ENCODE measurements at regions not wholly inside any gene's neighbourhood (a gene's known extent, or its start where the extent isn't known, plus 50 kb on each side); places are given as distances from the start of the nearest gene placed in this dataset.
"Not testable (repeated sequence)": the region's sequence is repeated elsewhere in the genome, so short reads cannot be mapped to it uniquely, and the experiment has no call there.

DNA sequence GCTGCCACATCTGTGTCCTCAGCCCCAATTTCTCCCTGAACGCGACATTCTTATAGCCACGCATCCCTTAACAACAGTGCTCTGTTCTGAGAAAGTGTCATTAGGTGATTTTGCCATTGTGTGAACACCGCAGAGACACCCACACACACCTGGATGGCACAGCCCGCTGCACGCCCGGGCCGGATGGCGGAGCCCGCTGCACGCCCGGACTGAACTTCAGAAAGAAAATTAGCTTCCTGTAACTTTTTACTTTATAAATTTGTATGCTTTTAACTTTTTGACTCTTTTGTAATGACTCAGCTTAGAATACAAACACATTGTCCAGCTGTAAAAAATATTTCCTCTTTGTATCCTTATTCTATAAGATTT lies 567.0 kb upstream of the B3GAT1 start:
- not testable (repeated sequence) for H3K36me3 Mint-ChIP-seq (ENCODE audit: low read depth); H3K4me1 Mint-ChIP-seq (ENCODE audit: low read depth); H3K27ac Mint-ChIP-seq; H3K9me3 Mint-ChIP-seq; DNase-seq; H3K4me3 Mint-ChIP-seq
- H3K27me3 Mint-ChIP-seq, result peaks cover 19% of the 10 kb centered on the region

GRCh38 chr11:134978388-134979088 lies 566.5 kb upstream of the B3GAT1 start:
- no peaks in the 10 kb centered on the region for H3K9me3 Mint-ChIP-seq
- no peaks in the 10 kb centered on the region for H3K36me3 Mint-ChIP-seq (ENCODE audit: low read depth)
- H3K27ac Mint-ChIP-seq, result no peak overlapping the region
- no peak for DNase-seq
- H3K4me3 Mint-ChIP-seq, result no peak overlapping the region
- peaks cover 15% of the 10 kb centered on the region for H3K27me3 Mint-ChIP-seq
- H3K4me1 Mint-ChIP-seq (ENCODE audit: low read depth), result no peaks in the 10 kb centered on the region

DNA sequence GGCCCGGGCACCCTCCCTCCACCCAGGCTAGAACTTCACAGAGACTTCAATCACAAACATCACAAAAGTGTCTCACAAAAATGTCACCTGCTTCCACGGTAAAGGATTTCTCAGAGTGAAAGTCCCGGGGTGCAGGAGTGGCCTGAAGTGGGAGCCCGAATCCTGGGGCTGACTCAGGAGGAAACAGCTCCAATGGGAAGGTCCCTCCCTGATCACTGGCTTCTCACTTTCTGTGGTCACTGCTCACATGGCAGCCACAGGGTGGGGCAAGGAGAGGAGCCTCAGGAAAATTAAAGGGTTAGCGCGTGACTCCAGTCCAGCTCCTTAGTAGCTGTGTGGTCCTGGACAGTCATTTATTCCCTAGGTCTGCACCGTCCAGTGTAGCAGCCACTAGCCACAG lies 564.5 kb upstream of the B3GAT1 start:
- Mint-ChIP-seq H3K36me3 (ENCODE audit: low read depth) (no peaks in the 10 kb centered on the region), H3K4me3 (no peak overlapping the region), H3K27ac (no peak overlapping the region), H3K9me3 (no peaks in the 10 kb centered on the region), H3K27me3 (peaks cover 8% of the 10 kb centered on the region), H3K4me1 (ENCODE audit: low read depth) (no peaks in the 10 kb centered on the region)
- no peak for DNase-seq

- Mint-ChIP-seq H3K4me1 (ENCODE audit: low read depth) (no peaks in the 10 kb centered on the region), H3K9me3 (no peaks in the 10 kb centered on the region), H3K36me3 (ENCODE audit: low read depth) (no peaks in the 10 kb centered on the region), H3K27ac (no peak overlapping the region), H3K4me3 (no peak overlapping the region), H3K27me3 (peaks cover 10% of the 10 kb centered on the region)
- no peak for DNase-seq
These were observed 563.9 kb upstream of the B3GAT1 start for GRCh38 chr11:134975866-134976376.

DNA sequence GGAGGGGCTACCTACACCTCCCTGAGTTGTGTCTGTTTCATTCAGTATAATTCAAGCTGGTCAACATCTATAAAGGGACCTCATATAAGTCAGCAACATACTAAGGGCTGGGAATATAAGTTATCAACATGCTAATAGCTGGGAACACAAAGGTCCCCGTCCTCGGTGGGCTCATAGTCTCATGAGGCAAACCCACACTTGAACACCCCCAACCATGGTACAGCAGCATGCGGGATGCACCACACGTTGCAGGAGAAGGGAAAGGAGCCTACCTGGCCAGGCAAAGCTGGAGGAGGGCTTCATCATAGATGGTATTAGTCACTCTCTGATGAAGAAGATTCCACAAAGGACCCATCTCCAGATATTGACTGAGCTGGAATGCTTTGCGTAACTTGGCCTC lies 561.8 kb upstream of the B3GAT1 start:
- no peak overlapping the region for H3K4me3 Mint-ChIP-seq
- H3K4me1 Mint-ChIP-seq (ENCODE audit: low read depth), result no peaks in the 10 kb centered on the region
- H3K36me3 Mint-ChIP-seq (ENCODE audit: low read depth), result no peaks in the 10 kb centered on the region
- peaks cover 20% of the 10 kb centered on the region for H3K27me3 Mint-ChIP-seq
- H3K9me3 Mint-ChIP-seq, result no peaks in the 10 kb centered on the region
- DNase-seq, result no peak
- no peak overlapping the region for H3K27ac Mint-ChIP-seq

GRCh38 chr11:134971381-134971780 lies 559.3 kb upstream of the B3GAT1 start:
- no peaks in the 10 kb centered on the region for H3K4me1 Mint-ChIP-seq (ENCODE audit: low read depth)
- H3K4me3 Mint-ChIP-seq, result no peak overlapping the region
- peaks cover 21% of the 10 kb centered on the region for H3K27me3 Mint-ChIP-seq
- H3K36me3 Mint-ChIP-seq (ENCODE audit: low read depth), result no peaks in the 10 kb centered on the region
- H3K9me3 Mint-ChIP-seq, result no peaks in the 10 kb centered on the region
- no peak overlapping the region for H3K27ac Mint-ChIP-seq
- no peak for DNase-seq

DNA sequence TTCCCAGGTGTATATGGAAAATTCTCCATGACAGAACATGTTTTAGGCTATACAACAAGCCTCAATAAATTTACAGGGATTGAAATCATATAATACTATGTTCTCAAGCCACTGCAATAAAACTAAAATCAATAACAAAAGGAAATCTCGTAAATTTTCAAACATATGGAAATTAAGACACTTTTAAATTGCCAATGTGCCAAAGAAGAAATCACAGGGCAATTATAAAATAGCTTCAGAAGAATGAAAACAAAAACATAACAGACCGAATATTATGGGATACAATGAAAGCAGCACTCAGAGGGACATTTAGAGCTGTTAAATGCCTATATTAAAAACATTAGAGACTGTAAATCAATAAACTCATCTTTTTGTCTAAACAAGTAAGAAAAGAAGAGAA lies 555.7 kb upstream of the B3GAT1 start:
- no peak for DNase-seq
- Mint-ChIP-seq H3K4me1 (ENCODE audit: low read depth) (no peaks in the 10 kb centered on the region), H3K4me3 (no peak overlapping the region), H3K27me3 (peaks cover 43% of the 10 kb centered on the region), H3K9me3 (peaks cover 4% of the 10 kb centered on the region), H3K36me3 (ENCODE audit: low read depth) (no peaks in the 10 kb centered on the region), H3K27ac (no peak overlapping the region)

GRCh38 chr11:134961386-134961785 lies 549.3 kb upstream of the B3GAT1 start:
- H3K4me1 Mint-ChIP-seq (ENCODE audit: low read depth); H3K4me3 Mint-ChIP-seq; H3K9me3 Mint-ChIP-seq; H3K36me3 Mint-ChIP-seq (ENCODE audit: low read depth); DNase-seq; H3K27ac Mint-ChIP-seq: not testable (repeated sequence)
- peaks cover 28% of the 10 kb centered on the region for H3K27me3 Mint-ChIP-seq

- Mint-ChIP-seq H3K9me3 (peaks cover 2% of the 10 kb centered on the region), H3K27me3 (peaks cover 16% of the 10 kb centered on the region), H3K4me1 (ENCODE audit: low read depth) (no peaks in the 10 kb centered on the region), H3K4me3 (no peak overlapping the region), H3K27ac (no peak overlapping the region), H3K36me3 (ENCODE audit: low read depth) (no peaks in the 10 kb centered on the region)
- no peak for DNase-seq
These were observed 546.8 kb upstream of the B3GAT1 start for GRCh38 chr11:134958870-134959269.

DNA sequence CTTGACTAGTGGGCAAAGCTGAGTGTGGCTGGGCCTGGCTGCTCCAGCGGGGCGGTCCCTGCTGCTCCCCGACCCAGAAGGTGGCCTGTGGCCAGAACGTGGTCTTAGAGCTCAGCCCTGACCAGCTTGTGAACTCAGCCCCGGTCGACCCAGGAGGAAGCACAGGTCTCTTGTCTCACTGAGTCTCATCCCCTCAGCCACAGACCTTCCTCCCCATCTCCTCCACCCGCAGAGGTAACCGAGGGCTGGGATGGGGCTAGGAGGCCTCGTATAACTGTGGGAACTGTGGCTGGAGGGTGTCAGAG lies 546.2 kb upstream of the B3GAT1 start:
- no peak overlapping the region for H3K4me3 Mint-ChIP-seq

GRCh38 chr11:134957540-134958335 lies 545.7 kb upstream of the B3GAT1 start:
- no peak for DNase-seq
- no peaks in the 10 kb centered on the region for H3K36me3 Mint-ChIP-seq (ENCODE audit: low read depth)
- H3K4me1 Mint-ChIP-seq (ENCODE audit: low read depth), result no peaks in the 10 kb centered on the region
- peaks cover 2% of the 10 kb centered on the region for H3K9me3 Mint-ChIP-seq
- H3K27me3 Mint-ChIP-seq, result peaks cover 19% of the 10 kb centered on the region
- H3K4me3 Mint-ChIP-seq, result no peak overlapping the region
- no peak overlapping the region for H3K27ac Mint-ChIP-seq

More for the DNA sequence above, 546.2 kb upstream of the B3GAT1 start:
- Mint-ChIP-seq H3K27me3 (peaks cover 14% of the 10 kb centered on the region), H3K9me3 (peaks cover 2% of the 10 kb centered on the region), H3K4me1 (ENCODE audit: low read depth) (no peaks in the 10 kb centered on the region), H3K27ac (no peak overlapping the region), H3K36me3 (ENCODE audit: low read depth) (no peaks in the 10 kb centered on the region)
- no peak for DNase-seq

DNA sequence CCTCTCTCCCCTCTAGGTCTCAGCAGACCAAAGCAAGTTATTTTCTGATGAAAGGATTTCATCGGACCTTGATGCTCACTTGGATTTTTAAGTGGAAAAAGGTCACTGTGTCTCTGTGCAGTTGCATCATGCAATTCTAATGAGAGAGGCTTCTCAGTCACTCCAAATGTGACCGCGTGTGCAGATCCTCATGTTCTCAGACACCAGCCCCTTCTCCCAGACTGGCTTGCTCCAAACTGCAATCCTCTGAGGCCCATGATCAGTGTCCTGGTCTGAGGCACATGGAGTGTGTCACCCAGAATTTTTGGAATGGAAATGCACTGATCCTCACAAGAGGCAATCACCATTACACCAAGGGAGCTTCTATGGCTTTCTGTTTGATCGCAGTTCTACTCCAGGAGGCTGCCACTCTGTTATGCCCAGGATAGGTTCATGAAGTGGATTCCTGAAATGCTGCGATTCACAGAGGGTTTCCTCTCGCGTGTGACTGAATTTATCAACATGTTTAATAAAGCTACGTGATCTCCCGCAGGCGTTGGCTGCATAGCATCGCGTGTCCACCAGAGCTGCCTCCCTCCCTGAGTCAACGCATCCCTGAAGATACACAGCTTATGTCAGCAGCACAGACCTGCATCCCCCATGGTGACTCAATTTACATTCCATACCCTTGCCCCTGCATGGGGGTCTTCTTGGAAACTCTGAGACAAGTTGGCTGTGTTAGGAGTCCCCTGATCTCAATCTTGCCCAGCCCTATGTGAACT lies 544.6 kb upstream of the B3GAT1 start:
- H3K4me3 Mint-ChIP-seq, result no peak overlapping the region
- peaks cover 22% of the 10 kb centered on the region for H3K27me3 Mint-ChIP-seq
- no peaks in the 10 kb centered on the region for H3K4me1 Mint-ChIP-seq (ENCODE audit: low read depth)
- no peak overlapping the region for H3K27ac Mint-ChIP-seq
- no peaks in the 10 kb centered on the region for H3K9me3 Mint-ChIP-seq
- no peaks in the 10 kb centered on the region for H3K36me3 Mint-ChIP-seq (ENCODE audit: low read depth)
- no peak for DNase-seq

GRCh38 chr11:134955970-134956369 lies 543.9 kb upstream of the B3GAT1 start:
- peaks cover 28% of the 10 kb centered on the region for H3K27me3 Mint-ChIP-seq
- not testable (repeated sequence) for H3K4me3 Mint-ChIP-seq; H3K27ac Mint-ChIP-seq; H3K4me1 Mint-ChIP-seq (ENCODE audit: low read depth); DNase-seq; H3K36me3 Mint-ChIP-seq (ENCODE audit: low read depth); H3K9me3 Mint-ChIP-seq

GRCh38 chr11:134955281-134955680 lies 543.2 kb upstream of the B3GAT1 start:
- H3K9me3 Mint-ChIP-seq, result no peaks in the 10 kb centered on the region
- no peak overlapping the region for H3K27ac Mint-ChIP-seq
- peaks cover 28% of the 10 kb centered on the region for H3K27me3 Mint-ChIP-seq
- no peaks in the 10 kb centered on the region for H3K36me3 Mint-ChIP-seq (ENCODE audit: low read depth)
- H3K4me1 Mint-ChIP-seq (ENCODE audit: low read depth), result no peaks in the 10 kb centered on the region
- DNase-seq, result no peak
- no peak overlapping the region for H3K4me3 Mint-ChIP-seq

DNA sequence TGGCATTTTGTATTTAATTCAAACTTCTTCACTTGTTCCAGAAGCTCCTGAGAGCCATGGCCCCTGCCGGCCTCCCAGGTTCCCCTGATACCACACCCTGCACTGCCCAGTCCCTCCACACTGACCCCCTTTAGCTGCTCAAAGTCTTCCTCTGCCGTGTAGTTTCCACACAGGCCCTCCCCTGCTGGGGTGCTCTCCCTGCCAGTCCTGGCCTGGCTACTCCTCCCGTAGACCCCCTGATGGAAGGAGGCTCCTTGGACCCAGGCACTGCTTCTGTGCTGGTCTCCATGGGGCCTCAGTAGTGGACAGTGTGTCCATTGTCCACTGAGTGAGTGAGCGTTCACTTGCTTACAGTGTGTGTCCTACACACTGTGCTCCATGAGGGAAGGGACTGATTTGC lies 542.4 kb upstream of the B3GAT1 start:
- H3K4me3 Mint-ChIP-seq; DNase-seq; H3K27ac Mint-ChIP-seq; H3K36me3 Mint-ChIP-seq (ENCODE audit: low read depth); H3K9me3 Mint-ChIP-seq; H3K4me1 Mint-ChIP-seq (ENCODE audit: low read depth): not testable (repeated sequence)
- peaks cover 32% of the 10 kb centered on the region for H3K27me3 Mint-ChIP-seq

Measured in activated T-cell treated with anti-CD3 and anti-CD28 coated beads, Interleukin-2, amount 50 U/mL, for 24 hours (primary cell).